GM12892 (cell line): ENCODE measurements at regions not wholly inside any gene's neighbourhood (a gene's known extent, or its start where the extent isn't known, plus 50 kb on each side); places are given as distances from the start of the nearest gene placed in this dataset.

ENCODE experiments used
- POLR2A ChIP-seq: IDR thresholded peaks from 2 replicates; pipeline ENCODE4 v1.6.1; 2011; ENCODE audit warnings: low read depth, low read length, control low read depth
- POLR2AphosphoS5 ChIP-seq: IDR thresholded peaks from 2 replicates; pipeline ENCODE4 v1.6.1; 2011; ENCODE audit warnings: low read depth, low read length, control low read depth

DNA sequence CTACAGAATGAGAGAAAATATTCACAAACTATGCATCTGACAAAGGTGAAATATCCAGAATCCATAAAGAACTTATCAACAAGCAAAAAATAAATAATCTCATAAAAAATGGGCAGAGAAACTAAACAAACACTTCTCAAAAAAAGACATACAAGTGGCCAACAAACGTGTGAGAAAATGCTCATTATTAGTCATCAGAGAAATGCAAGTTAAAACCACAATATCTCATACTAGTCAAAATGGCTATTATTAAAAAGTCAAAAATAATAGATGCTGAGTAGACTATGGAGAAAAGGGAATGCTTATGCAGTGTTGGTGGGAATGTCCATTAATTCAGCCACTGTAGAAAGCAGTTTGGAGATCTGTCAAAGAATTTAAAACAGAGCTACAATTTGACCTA is 533.3 kb downstream of the TMA16 start:
- no peak for TF ChIP-seq POLR2AphosphoS5
- no peak for TF ChIP-seq POLR2A
